Activated B cell treated with CpG ODN at 0.5 μM for 24 hours (primary cell): ENCODE measurements at regions not wholly inside any gene's neighbourhood (a gene's known extent, or its start where the extent isn't known, plus 50 kb on each side); places are given as distances from the start of the nearest gene placed in this dataset.
"Not testable (repeated sequence)": the region's sequence is repeated elsewhere in the genome, so short reads cannot be mapped to it uniquely, and the experiment has no call there.

Experiments
- ATAC-seq: fragments of 200-7000 bp; cut with Tn5 transposase; one replicate; pipeline ENCODE4 v1.10.0; 2021; ENCODE audit warnings: low read depth, mild to moderate bottlenecking, moderate library complexity
- CTCF ChIA-PET: fragments of 350-600 bp; sonication (Branson Sonifier 250); formaldehyde crosslinking; loops from one replicate; lab custom pipeline; 2021; ENCODE audit warnings: antibody characterized with exemption; lab: Charles Lee
- POLR2A ChIA-PET: fragments of 350-600 bp; sonication (Branson Sonifier 250); formaldehyde crosslinking; loops from one replicate; lab custom pipeline; 2021; ENCODE audit warnings: antibody characterized with exemption; lab: Charles Lee
- DNase-seq: peaks from one replicate; pipeline ENCODE4 v3.0.0; 2022
- H3K27ac Mint-ChIP-seq: one replicate; pipeline ENCODE4 v1.8.0; 2020; ENCODE audit warnings: mixed read lengths
- H3K27me3 Mint-ChIP-seq: one replicate; pipeline ENCODE4 v1.8.0; 2021; ENCODE audit warnings: mixed read lengths
- H3K36me3 Mint-ChIP-seq: one replicate; pipeline ENCODE4 v1.8.0; 2021; ENCODE audit warnings: low read depth, mixed read lengths
- H3K4me1 Mint-ChIP-seq: one replicate; pipeline ENCODE4 v1.8.0; 2021; ENCODE audit warnings: mixed read lengths
- H3K4me3 Mint-ChIP-seq: one replicate; pipeline ENCODE4 v1.8.0; 2020; ENCODE audit warnings: mild to moderate bottlenecking, mixed read lengths
- H3K9me3 Mint-ChIP-seq: one replicate; pipeline ENCODE4 v1.8.0; 2020; ENCODE audit warnings: mixed read lengths
- CTCF ChIP-seq: fragments of 200-600 bp; IDR thresholded peaks from one replicate; pipeline ENCODE4 v1.8.0; 2022; ENCODE audit warnings: antibody characterized with exemption, mild to moderate bottlenecking
- intact Hi-C: fragments of 100-400 bp; cut with micrococcal nuclease; formaldehyde crosslinking; loops from one replicate; pipeline ENCODE4 v1.15.1; 2024

DNA sequence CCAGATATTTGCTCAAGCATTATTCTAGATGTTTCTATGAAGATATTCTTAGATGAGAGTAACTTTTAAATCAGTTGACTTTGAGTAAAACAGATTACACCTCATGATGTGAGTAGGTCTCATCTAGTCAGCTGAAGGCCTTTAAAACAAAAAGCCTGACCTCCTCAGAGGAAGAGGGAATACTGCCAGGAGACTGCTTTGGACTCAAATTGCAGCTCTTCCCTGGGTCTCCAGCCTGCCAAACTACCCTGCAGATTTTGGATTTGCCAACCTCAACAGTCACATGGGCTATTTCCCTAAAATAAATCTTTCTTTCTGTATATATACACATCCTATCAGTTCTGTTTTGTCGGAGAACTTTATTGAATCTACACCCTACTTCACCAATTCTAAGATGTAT lies 182.5 kb upstream of the TENT5A start:
- no peak for ATAC-seq

DNA sequence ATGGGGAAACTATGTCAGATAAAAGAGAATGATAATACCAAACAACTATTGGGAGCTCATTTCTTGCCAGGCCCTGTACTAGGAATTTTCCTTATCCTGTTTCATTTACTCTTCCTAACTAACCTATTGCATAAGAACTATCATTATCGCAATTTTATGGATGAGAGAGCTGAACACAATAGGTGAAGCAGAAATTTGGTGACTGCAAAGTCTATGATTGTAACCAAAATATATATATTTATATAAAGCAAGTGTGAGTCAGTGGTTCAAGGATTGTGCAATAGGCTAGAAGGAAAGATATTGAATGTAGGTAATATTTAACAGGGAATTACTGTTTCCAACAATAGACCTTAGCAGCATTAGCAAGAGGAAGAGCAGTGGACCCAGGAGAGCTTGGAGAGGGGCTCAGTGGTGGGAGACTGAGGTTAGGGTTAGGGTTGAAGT lies 181.1 kb upstream of the TENT5A start:
- Mint-ChIP-seq H3K4me3 (no peak overlapping the region), H3K27ac (no peak overlapping the region), H3K9me3 (no peaks in the 10 kb centered on the region), H3K27me3 (no peaks in the 10 kb centered on the region), H3K4me1 (no peaks in the 10 kb centered on the region), H3K36me3 (no peaks in the 10 kb centered on the region)
- intact Hi-C loops, result no loop called here
- DNase-seq (no peak), ATAC-seq (no peak)
- TF ChIP-seq CTCF, result no peak
- ChIA-PET POLR2A (no interaction called here), CTCF (interaction anchor here (0.8 kb wide), 1 partner anchor 9 kb away, joined by 3 read pairs; no protein-coding TSS in a partner anchor)

More for the DNA sequence above, 182.5 kb upstream of the TENT5A start:
- no peak for TF ChIP-seq CTCF
- ChIA-PET CTCF (no interaction called here), POLR2A (no interaction called here)
- H3K4me1 Mint-ChIP-seq, result no peaks in the 10 kb centered on the region
- H3K4me3 Mint-ChIP-seq, result no peak overlapping the region
- intact Hi-C loops, result no loop called here
- no peak overlapping the region for H3K27ac Mint-ChIP-seq
- no peaks in the 10 kb centered on the region for H3K36me3 Mint-ChIP-seq
- H3K9me3 Mint-ChIP-seq, result no peaks in the 10 kb centered on the region
- no peaks in the 10 kb centered on the region for H3K27me3 Mint-ChIP-seq
- DNase-seq, result no peak

GRCh38 chr6:81933089-81933488 lies 180.6 kb upstream of the TENT5A start:
- TF ChIP-seq CTCF, result no peak
- DNase-seq (no peak), ATAC-seq (no peak)
- no peak overlapping the region for H3K4me3 Mint-ChIP-seq
- H3K36me3 Mint-ChIP-seq, result no peaks in the 10 kb centered on the region
- H3K9me3 Mint-ChIP-seq, result no peaks in the 10 kb centered on the region
- no peaks in the 10 kb centered on the region for H3K27me3 Mint-ChIP-seq
- H3K27ac Mint-ChIP-seq, result no peak overlapping the region
- H3K4me1 Mint-ChIP-seq, result no peaks in the 10 kb centered on the region
- CTCF ChIA-PET, result interaction anchor here (0.8 kb wide), 1 partner anchor 9 kb away, joined by 3 read pairs; no protein-coding TSS in a partner anchor
- POLR2A ChIA-PET, result no interaction called here
- intact Hi-C loops, result no loop called here

- H3K4me3 Mint-ChIP-seq, ATAC-seq, H3K27ac Mint-ChIP-seq, CTCF ChIA-PET, H3K4me1 Mint-ChIP-seq, H3K36me3 Mint-ChIP-seq, H3K9me3 Mint-ChIP-seq, H3K27me3 Mint-ChIP-seq, DNase-seq, POLR2A ChIA-PET, intact Hi-C loops: not testable (repeated sequence)
These were observed 180.0 kb upstream of the TENT5A start for GRCh38 chr6:81932448-81932847.

DNA sequence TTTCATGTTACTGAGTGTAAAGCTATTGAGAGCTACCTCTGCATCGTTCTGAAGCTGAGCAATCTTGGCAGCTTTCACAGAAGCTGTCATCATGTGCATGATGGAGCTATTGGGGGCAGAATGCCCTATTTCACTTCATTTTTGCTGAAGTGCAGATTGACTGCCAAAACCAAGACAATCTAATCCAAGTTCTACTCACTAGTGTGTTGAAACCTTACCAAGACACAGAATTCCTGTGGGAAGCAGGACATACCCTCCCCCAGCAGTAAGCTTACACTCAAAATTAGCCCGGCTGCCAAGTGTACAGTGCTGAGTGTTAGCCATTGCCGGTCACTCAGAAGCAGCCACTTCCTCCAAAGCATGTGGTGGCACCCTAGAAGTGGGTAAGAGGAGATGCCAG lies 177.3 kb upstream of the TENT5A start:
- H3K27me3 Mint-ChIP-seq, result no peaks in the 10 kb centered on the region
- ATAC-seq (no peak), DNase-seq (no peak)
- intact Hi-C loops, result no loop called here
- POLR2A ChIA-PET, result no interaction called here
- no peaks in the 10 kb centered on the region for H3K9me3 Mint-ChIP-seq
- TF ChIP-seq CTCF, result no peak
- H3K36me3 Mint-ChIP-seq, result no peaks in the 10 kb centered on the region
- H3K27ac Mint-ChIP-seq, result no peak overlapping the region
- H3K4me1 Mint-ChIP-seq, result no peaks in the 10 kb centered on the region
- CTCF ChIA-PET, result no interaction called here
- H3K4me3 Mint-ChIP-seq, result no peak overlapping the region

- ChIA-PET POLR2A (no interaction called here), CTCF (no interaction called here)
- Mint-ChIP-seq H3K4me3 (no peak overlapping the region), H3K4me1 (no peaks in the 10 kb centered on the region), H3K36me3 (no peaks in the 10 kb centered on the region), H3K27ac (no peak overlapping the region), H3K9me3 (peaks cover 2% of the 10 kb centered on the region), H3K27me3 (no peaks in the 10 kb centered on the region)
- DNase-seq, result no peak
- intact Hi-C loops, result no loop called here
- TF ChIP-seq CTCF, result no peak
- no peak for ATAC-seq
These were observed 172.7 kb upstream of the TENT5A start for GRCh38 chr6:81925201-81925600.
